ENCODE measurements at regions not wholly inside any gene's neighbourhood (a gene's known extent, or its start where the extent isn't known, plus 50 kb on each side); places are given as distances from the start of the nearest gene placed in this dataset.
A peak's percentile ranks its signal among the peaks of the same experiment; 100 is the strongest.

DNA sequence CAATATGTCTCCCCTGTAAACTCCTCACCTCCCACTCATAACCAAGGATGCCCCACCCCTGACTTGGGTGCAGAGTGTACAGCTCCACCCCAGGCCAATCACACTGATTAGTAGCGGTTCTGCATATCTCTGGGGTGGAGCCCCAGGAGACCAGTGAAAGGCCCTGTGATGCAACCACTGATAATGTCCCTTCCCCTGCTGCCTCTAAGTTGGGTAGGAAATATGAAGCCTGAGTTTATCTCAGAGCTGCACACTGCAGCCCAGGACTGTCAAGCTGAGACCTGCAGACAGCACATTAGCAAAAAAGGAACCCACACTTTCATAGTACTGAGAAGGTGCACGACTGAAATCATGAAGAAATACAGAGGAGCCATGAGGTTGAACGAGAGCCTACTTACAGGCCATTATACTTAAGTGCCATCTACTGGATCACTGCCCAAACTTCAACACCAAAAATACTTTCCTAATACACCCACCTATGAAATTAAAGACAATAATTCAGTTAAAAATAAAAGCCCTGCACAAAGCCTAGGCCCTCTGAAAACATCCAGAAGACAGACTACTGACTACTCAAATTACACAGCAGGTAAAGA, 455.4 kb upstream of the LRRTM4 start:
- Mint-ChIP-seq H3K27me3 (ENCODE audit: low read depth) (no peaks in the 10 kb centered on the region), H3K36me3 (ENCODE audit: low read depth) (peaks cover 11% of the 10 kb centered on the region), H3K4me3 (no peak overlapping the region), H3K27ac (ENCODE audit: unreplicated experiment) (no peak overlapping the region), H3K9me3 (peaks cover 18% of the 10 kb centered on the region), H3K4me1 (no peaks in the 10 kb centered on the region)
- peak; percentile 58 for TF ChIP-seq CTCF (conservative IDR thresholded peaks at IDR 0.05)
- no peak for DNase-seq (ENCODE audit: low read depth, low spot score)

DNA sequence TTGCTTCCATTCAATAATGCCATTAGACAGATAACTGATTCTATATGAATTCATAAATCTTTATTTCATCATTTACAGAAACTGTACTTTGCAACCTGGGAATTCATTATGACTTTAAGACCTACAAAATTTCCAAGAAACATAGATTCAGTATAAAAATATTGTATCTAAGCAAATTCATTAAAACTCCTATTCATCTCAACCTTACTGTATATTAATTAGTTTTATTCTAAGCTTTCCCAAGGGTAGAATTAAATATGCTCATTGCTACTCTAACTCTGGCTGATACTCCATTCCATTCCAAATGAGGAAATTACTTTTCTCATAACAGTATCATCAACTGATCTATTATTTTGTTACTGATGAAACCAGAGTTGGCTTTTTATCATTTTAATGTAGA, 473.0 kb upstream of the LRRTM4 start:
- no peak for TF ChIP-seq CTCF (conservative IDR thresholded peaks at IDR 0.05)
- H3K27me3 Mint-ChIP-seq (ENCODE audit: low read depth), result no peaks in the 10 kb centered on the region
- H3K9me3 Mint-ChIP-seq, result no peaks in the 10 kb centered on the region

GRCh38 chr2:77999376-77999775, 477.2 kb upstream of the LRRTM4 start:
- H3K9me3 Mint-ChIP-seq, result peaks cover 2% of the 10 kb centered on the region
- no peaks in the 10 kb centered on the region for H3K27me3 Mint-ChIP-seq (ENCODE audit: low read depth)
- no peak overlapping the region for H3K4me3 Mint-ChIP-seq

More for the DNA sequence above, 473.0 kb upstream of the LRRTM4 start:
- Mint-ChIP-seq H3K4me3 (no peak overlapping the region), H3K4me1 (no peaks in the 10 kb centered on the region), H3K36me3 (ENCODE audit: low read depth) (no peaks in the 10 kb centered on the region), H3K27ac (ENCODE audit: unreplicated experiment) (no peak overlapping the region)
- no peak for DNase-seq (ENCODE audit: low read depth, low spot score)

GRCh38 chr2:78009289-78009688, 487.1 kb upstream of the LRRTM4 start:
- DNase-seq (ENCODE audit: low read depth, low spot score), result no peak
- Mint-ChIP-seq H3K27ac (ENCODE audit: unreplicated experiment) (no peak overlapping the region), H3K36me3 (ENCODE audit: low read depth) (no peaks in the 10 kb centered on the region), H3K9me3 (peaks cover 5% of the 10 kb centered on the region), H3K27me3 (ENCODE audit: low read depth) (no peaks in the 10 kb centered on the region), H3K4me1 (no peaks in the 10 kb centered on the region), H3K4me3 (no peak overlapping the region)
- no peak for TF ChIP-seq CTCF (conservative IDR thresholded peaks at IDR 0.05)

More at GRCh38 chr2:77999376-77999775, 477.2 kb upstream of the LRRTM4 start:
- Mint-ChIP-seq H3K27ac (ENCODE audit: unreplicated experiment) (no peak overlapping the region), H3K4me1 (no peaks in the 10 kb centered on the region), H3K36me3 (ENCODE audit: low read depth) (no peaks in the 10 kb centered on the region)
- no peak for DNase-seq (ENCODE audit: low read depth, low spot score)
- TF ChIP-seq CTCF (conservative IDR thresholded peaks at IDR 0.05), result no peak

DNA sequence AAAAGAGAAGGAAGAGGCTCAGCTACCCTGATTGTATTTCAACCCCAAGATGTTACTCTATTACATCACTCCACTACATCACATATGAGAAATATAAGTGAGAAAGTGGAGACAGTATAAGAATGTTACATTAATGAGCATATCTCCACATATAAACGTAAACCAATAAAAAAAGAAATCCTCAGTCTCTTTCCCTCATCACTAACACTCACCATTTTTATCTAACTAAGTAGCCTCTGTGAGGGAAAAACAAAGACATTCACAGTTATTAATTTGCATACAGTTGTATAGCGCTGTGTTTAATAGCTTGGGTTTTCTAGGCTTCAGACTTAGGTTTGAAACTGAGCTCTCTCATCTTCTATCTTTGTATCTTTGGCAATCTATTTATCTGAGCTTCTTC, 489.1 kb upstream of the LRRTM4 start:
- Mint-ChIP-seq H3K27me3 (ENCODE audit: low read depth) (no peaks in the 10 kb centered on the region), H3K9me3 (peaks cover 2% of the 10 kb centered on the region), H3K27ac (ENCODE audit: unreplicated experiment) (no peak overlapping the region)

More for the DNA sequence above, 489.1 kb upstream of the LRRTM4 start:
- no peak for DNase-seq (ENCODE audit: low read depth, low spot score)
- Mint-ChIP-seq H3K4me1 (no peaks in the 10 kb centered on the region), H3K4me3 (no peak overlapping the region), H3K36me3 (ENCODE audit: low read depth) (no peaks in the 10 kb centered on the region)
- TF ChIP-seq CTCF (conservative IDR thresholded peaks at IDR 0.05), result no peak

Data from neural crest cell (in vitro differentiated cells).